ENCODE measurements at regions not wholly inside any gene's neighbourhood (a gene's known extent, or its start where the extent isn't known, plus 50 kb on each side); places are given as distances from the start of the nearest gene placed in this dataset.

GRCh38 chr3:178948546-178948945, 123.1 kb downstream of the ZMAT3 start:
- H2BK5ac ChIP-seq (ENCODE audit: insufficient read length, low read length), result no peak overlapping the region
- no peak overlapping the region for H3K4me2 ChIP-seq (ENCODE audit: insufficient read depth, insufficient read length, low read length)
- H2BK12ac ChIP-seq (ENCODE audit: insufficient read length, low read depth, low read length), result no peak overlapping the region
- Mint-ChIP-seq H3K27me3 (ENCODE audit: low read depth) (no peaks in the 10 kb centered on the region), H3K9me3 (peaks cover 0 to 4% of the 10 kb centered on the region in 2 experiments; a peak in 3 of 5 replicates), H3K4me1 (no peaks in the 10 kb centered on the region), H3K27ac (no peak overlapping the region), H3K36me3 (ENCODE audit: insufficient read depth in 1 of 3, low read depth in 3 of 3) (peaks cover 0 to 4% (median 0%) of the 10 kb centered on the region in 3 experiments; a peak in 2 of 7 replicates), H3K4me3 (no peak overlapping the region)
- H2AK5ac ChIP-seq (ENCODE audit: insufficient read length, low read length), result no peak overlapping the region
- no peak overlapping the region for H2BK15ac ChIP-seq (ENCODE audit: low read depth, low read length)
- H2AFZ ChIP-seq (ENCODE audit: low read length), result no peak overlapping the region
- no peak for DNase-seq
- no peak overlapping the region for H3K27ac ChIP-seq (ENCODE audit: insufficient read length, low read depth, low read length)
- no peaks in the 10 kb centered on the region for H3K79me1 ChIP-seq (ENCODE audit: insufficient read depth, low read depth, low read length, poor library complexity, severe bottlenecking)
- no peak overlapping the region for H2BK20ac ChIP-seq (ENCODE audit: low read depth, low read length, poor library complexity, severe bottlenecking)
- no peaks in the 10 kb centered on the region for H3K79me2 ChIP-seq (ENCODE audit: insufficient read depth, low read length)
- H3K18ac ChIP-seq (ENCODE audit: insufficient read length, low read depth, low read length), result no peak overlapping the region
- H3K9ac ChIP-seq (ENCODE audit: extremely low read depth, insufficient read length, low read length), result no peak overlapping the region
- no peaks in the 10 kb centered on the region for H3K27me3 ChIP-seq (ENCODE audit: insufficient read depth, low read length)
- no peak overlapping the region for H3K14ac ChIP-seq (ENCODE audit: insufficient read depth, low read length)
- no peak overlapping the region for H3K23ac ChIP-seq (ENCODE audit: insufficient read length, low read depth, low read length)
- no peak overlapping the region for H4K5ac ChIP-seq (ENCODE audit: insufficient read length, low read depth, low read length)
- no peaks in the 10 kb centered on the region for H4K20me1 ChIP-seq (ENCODE audit: control insufficient read depth, insufficient read depth, insufficient read length)
- H3K23me2 ChIP-seq (ENCODE audit: insufficient read length, low read depth, low read length, poor library complexity, severe bottlenecking), result no peaks in the 10 kb centered on the region
- H4K91ac ChIP-seq (ENCODE audit: insufficient read length, low read depth, low read length), result no peak overlapping the region
- no peaks in the 10 kb centered on the region for H3K4me1 ChIP-seq (ENCODE audit: insufficient read depth, low read length)
- H3K9me3 ChIP-seq (ENCODE audit: control insufficient read depth, low read depth, low read length), result no peaks in the 10 kb centered on the region
- no peak overlapping the region for H3K4ac ChIP-seq (ENCODE audit: low read depth, low read length)
- H2BK120ac ChIP-seq (ENCODE audit: low read depth, low read length, poor library complexity, severe bottlenecking), result no peak overlapping the region
- H4K8ac ChIP-seq (replicated peaks; ENCODE audit: insufficient read length, low read depth, low read length), result no peak overlapping the region
- no peak for TF ChIP-seq CTCF (conservative IDR thresholded peaks at IDR 0.05)
- no peak overlapping the region for H3T11ph ChIP-seq (ENCODE audit: low read length)
- no peak overlapping the region for H3K56ac ChIP-seq (ENCODE audit: insufficient read length, low read depth, low read length)

Measured in H9 (cell line).